HCT116 (cell line): ENCODE measurements at regions not wholly inside any gene's neighbourhood (a gene's known extent, or its start where the extent isn't known, plus 50 kb on each side); places are given as distances from the start of the nearest gene placed in this dataset.

Source experiments
- CEBPB ChIP-seq: IDR thresholded peaks from 2 replicates; pipeline ENCODE4 v1.6.1; 2012; ENCODE audit warnings: low read depth
- SRF ChIP-seq: IDR thresholded peaks from 2 replicates; pipeline ENCODE4 v1.6.1; 2012; ENCODE audit warnings: low read depth
- TF ChIP-seq, protein P1 (sequence below): IDR thresholded peaks from 2 replicates; pipeline ENCODE4 v1.6.1; 2012
- TF ChIP-seq, protein P2 (sequence below), 3 experiments: fragments of 200-600 bp in 1 of 3; sonication (generic) in 1 of 3; IDR thresholded peaks in 2 of 3; conservative IDR thresholded peaks in 1 of 3; 2 replicates each; pipeline ENCODE4 v1.5.1; 2012 to 2017; ENCODE audit warnings: low read depth in 2 of 3, low read length in 2 of 3, antibody characterized with exemption in 1 of 3, borderline replicate concordance in 1 of 3, control low read depth in 1 of 3, mild to moderate bottlenecking in 1 of 3, mixed read lengths in 1 of 3, mixed run types in 1 of 3, moderate library complexity in 1 of 3; ENCODE audit not compliant: insufficient read depth in 1 of 3

DNA sequence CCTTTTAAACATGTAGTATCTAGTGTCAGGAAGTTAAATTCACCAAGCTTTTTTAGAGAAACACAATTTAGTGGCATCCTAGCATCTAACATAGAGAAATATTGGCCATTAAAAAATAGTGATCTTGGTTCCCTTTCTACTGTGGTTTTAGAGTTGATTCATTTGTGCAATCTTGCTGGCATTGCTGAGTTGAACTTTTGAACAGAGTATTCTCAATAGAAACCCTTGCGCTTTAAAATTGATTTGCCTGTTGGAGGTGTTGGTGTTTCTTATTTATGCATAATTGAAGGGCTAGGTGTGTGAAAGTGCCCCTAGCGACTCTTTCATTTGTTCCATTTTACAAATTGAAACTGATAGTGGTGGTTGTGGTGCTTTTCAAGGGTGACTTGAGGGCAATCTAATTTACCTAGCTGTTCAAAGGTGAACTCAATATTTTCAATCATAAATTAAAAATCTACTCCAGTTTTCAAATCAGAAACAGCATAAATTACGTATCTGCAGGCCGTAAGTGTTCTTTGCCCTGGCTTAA lies 73.0 kb upstream of the MPDZ start:
- TF ChIP-seq SRF: no peak
- TF ChIP-seq, protein P1, sequence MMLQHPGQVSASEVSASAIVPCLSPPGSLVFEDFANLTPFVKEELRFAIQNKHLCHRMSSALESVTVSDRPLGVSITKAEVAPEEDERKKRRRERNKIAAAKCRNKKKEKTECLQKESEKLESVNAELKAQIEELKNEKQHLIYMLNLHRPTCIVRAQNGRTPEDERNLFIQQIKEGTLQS: no peak
- TF ChIP-seq, protein P2, sequence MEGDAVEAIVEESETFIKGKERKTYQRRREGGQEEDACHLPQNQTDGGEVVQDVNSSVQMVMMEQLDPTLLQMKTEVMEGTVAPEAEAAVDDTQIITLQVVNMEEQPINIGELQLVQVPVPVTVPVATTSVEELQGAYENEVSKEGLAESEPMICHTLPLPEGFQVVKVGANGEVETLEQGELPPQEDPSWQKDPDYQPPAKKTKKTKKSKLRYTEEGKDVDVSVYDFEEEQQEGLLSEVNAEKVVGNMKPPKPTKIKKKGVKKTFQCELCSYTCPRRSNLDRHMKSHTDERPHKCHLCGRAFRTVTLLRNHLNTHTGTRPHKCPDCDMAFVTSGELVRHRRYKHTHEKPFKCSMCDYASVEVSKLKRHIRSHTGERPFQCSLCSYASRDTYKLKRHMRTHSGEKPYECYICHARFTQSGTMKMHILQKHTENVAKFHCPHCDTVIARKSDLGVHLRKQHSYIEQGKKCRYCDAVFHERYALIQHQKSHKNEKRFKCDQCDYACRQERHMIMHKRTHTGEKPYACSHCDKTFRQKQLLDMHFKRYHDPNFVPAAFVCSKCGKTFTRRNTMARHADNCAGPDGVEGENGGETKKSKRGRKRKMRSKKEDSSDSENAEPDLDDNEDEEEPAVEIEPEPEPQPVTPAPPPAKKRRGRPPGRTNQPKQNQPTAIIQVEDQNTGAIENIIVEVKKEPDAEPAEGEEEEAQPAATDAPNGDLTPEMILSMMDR (IDR thresholded peaks at IDR 0.05 in 2 of 3, conservative IDR thresholded peaks at IDR 0.05 in 1 of 3; ENCODE audit: borderline replicate concordance in 1 of 3, insufficient read depth in 1 of 3, low read depth in 2 of 3, low read length in 2 of 3): no peak
- no peak for TF ChIP-seq CEBPB
